Uterus (tissue), 3 donors: ENCODE measurements at regions not wholly inside any gene's neighbourhood (a gene's known extent, or its start where the extent isn't known, plus 50 kb on each side); places are given as distances from the start of the nearest gene placed in this dataset.

Experiments used
- DNase-seq, 2 donors: peaks; one replicate each; pipeline ENCODE4 v3.0.0-alpha.2; 2019 to 2020
- H3K27ac ChIP-seq, 2 donors: fragments of 200-600 bp; sonication (generic); 1 replicate in 1 of 2; 2 replicates in 1 of 2; pipeline ENCODE4 v1.5.1; 2016 to 2018
- H3K27me3 ChIP-seq, 2 donors: fragments of 200-600 bp; sonication (generic); one replicate each; pipeline ENCODE4 v1.5.1; 2018 to 2019; ENCODE audit warnings: control low read depth in 1 of 2
- H3K36me3 ChIP-seq, 2 donors: fragments of 200-600 bp; sonication (generic); one replicate each; pipeline ENCODE4 v1.5.1; 2019; ENCODE audit warnings: control low read depth in 1 of 2
- H3K4me1 ChIP-seq, 2 donors: fragments of 200-600 bp; sonication (generic); one replicate each; pipeline ENCODE4 v1.5.1; 2018 to 2019; ENCODE audit warnings: control low read depth in 1 of 2
- H3K4me3 ChIP-seq, 2 donors: fragments of 200-600 bp; sonication (generic); 1 replicate in 1 of 2; 2 replicates in 1 of 2; pipeline ENCODE4 v1.5.1; 2018 to 2019; ENCODE audit warnings: mild to moderate bottlenecking in 1 of 2
- H3K9me3 ChIP-seq, 2 donors: fragments of 200-600 bp; sonication (generic); one replicate each; pipeline ENCODE4 v1.5.1; 2019; ENCODE audit warnings: control low read depth in 1 of 2
- CTCF ChIP-seq, 4 experiments: fragments of 200-600 bp in 2 of 4; fragments of 450-650 bp in 2 of 4; sonication (generic) in 2 of 4; IDR thresholded peaks; one replicate each; pipeline ENCODE4 v1.5.1; 2016 to 2019; ENCODE audit warnings: antibody characterized with exemption in 4 of 4, mild to moderate bottlenecking in 2 of 4, moderate library complexity in 1 of 4
- POLR2A ChIP-seq, 2 donors: fragments of 450-650 bp; IDR thresholded peaks; one replicate each; pipeline ENCODE4 v1.6.1; 2016; ENCODE audit warnings: antibody characterized with exemption in 2 of 2, mild to moderate bottlenecking in 1 of 2, moderate library complexity in 1 of 2
- intact Hi-C: fragments of 100-400 bp; cut with DNase I; formaldehyde crosslinking; loops from one replicate; pipeline ENCODE4 v1.15.1; 2023; ENCODE audit warnings: low total_unique reads
- donor health status: DM: yes; HTN: yes; CAD: no.

- Histone ChIP-seq H3K27ac (no peak overlapping the region), H3K9me3 (no peaks in the 10 kb centered on the region), H3K4me1 (no peaks in the 10 kb centered on the region), H3K27me3 (no peaks in the 10 kb centered on the region), H3K36me3 (no peaks in the 10 kb centered on the region), H3K4me3 (no peak overlapping the region)
- DNase-seq, result no peak
- TF ChIP-seq POLR2A (IDR thresholded peaks at IDR 0.05), result no peak
- no peak for TF ChIP-seq CTCF (IDR thresholded peaks at IDR 0.05)
- intact Hi-C loops, result no loop called here
These were observed 829.4 kb downstream of the QKI start for GRCh38 chr6:164243949-164244348.

GRCh38 chr6:164243012-164243610 lies 828.6 kb downstream of the QKI start:
- Histone ChIP-seq H3K9me3 (no peaks in the 10 kb centered on the region), H3K4me1 (no peaks in the 10 kb centered on the region), H3K36me3 (no peaks in the 10 kb centered on the region), H3K27me3 (no peaks in the 10 kb centered on the region), H3K27ac (no peak overlapping the region), H3K4me3 (no peak overlapping the region)
- intact Hi-C loops, result no loop called here
- DNase-seq, result no peak
- TF ChIP-seq CTCF (IDR thresholded peaks at IDR 0.05) (no peak), POLR2A (IDR thresholded peaks at IDR 0.05) (no peak)

- no peak for DNase-seq
These were observed 816.3 kb downstream of the QKI start for GRCh38 chr6:164230804-164231203.

GRCh38 chr6:164230259-164230658 lies 815.7 kb downstream of the QKI start:
- intact Hi-C loops, result no loop called here
- no peaks in the 10 kb centered on the region for H3K36me3 ChIP-seq
- H3K27ac ChIP-seq, result no peak overlapping the region
- no peaks in the 10 kb centered on the region for H3K4me1 ChIP-seq
- H3K27me3 ChIP-seq, result no peaks in the 10 kb centered on the region
- H3K9me3 ChIP-seq, result no peaks in the 10 kb centered on the region
- TF ChIP-seq POLR2A (IDR thresholded peaks at IDR 0.05), result no peak
- H3K4me3 ChIP-seq, result no peak overlapping the region
- no peak for DNase-seq

More at GRCh38 chr6:164230804-164231203, 816.3 kb downstream of the QKI start:
- no peaks in the 10 kb centered on the region for H3K36me3 ChIP-seq
- H3K9me3 ChIP-seq, result no peaks in the 10 kb centered on the region
- no peaks in the 10 kb centered on the region for H3K27me3 ChIP-seq
- H3K4me1 ChIP-seq, result no peaks in the 10 kb centered on the region
- TF ChIP-seq CTCF (IDR thresholded peaks at IDR 0.05), result no peak
- no peak for TF ChIP-seq POLR2A (IDR thresholded peaks at IDR 0.05)
- intact Hi-C loops, result no loop called here
- no peak overlapping the region for H3K27ac ChIP-seq
- no peak overlapping the region for H3K4me3 ChIP-seq

- Histone ChIP-seq H3K27ac (no peak overlapping the region), H3K4me3 (no peak overlapping the region), H3K27me3 (no peaks in the 10 kb centered on the region), H3K4me1 (no peaks in the 10 kb centered on the region), H3K9me3 (no peaks in the 10 kb centered on the region), H3K36me3 (no peaks in the 10 kb centered on the region)
- no peak for DNase-seq
- intact Hi-C loops, result no loop called here
- TF ChIP-seq CTCF (IDR thresholded peaks at IDR 0.05) (no peak), POLR2A (IDR thresholded peaks at IDR 0.05) (no peak)
These were observed 815.2 kb downstream of the QKI start for GRCh38 chr6:164229716-164230115.
